GM20000 (cell line): ENCODE measurements at regions not wholly inside any gene's neighbourhood (a gene's known extent, or its start where the extent isn't known, plus 50 kb on each side); places are given as distances from the start of the nearest gene placed in this dataset.
A peak's percentile ranks its signal among the peaks of the same experiment; 100 is the strongest.
"Not testable (repeated sequence)": the region's sequence is repeated elsewhere in the genome, so short reads cannot be mapped to it uniquely, and the experiment has no call there.

Experiments used
- DNase-seq: peaks from one replicate; pipeline ENCODE4 v3.0.0; 2012; ENCODE audit warnings: low spot score
- TF ChIP-seq, protein P1 (sequence below): IDR thresholded peaks from 2 replicates; pipeline ENCODE4 v1.5.1; 2012; ENCODE audit warnings: mild to moderate bottlenecking, control low read depth; ENCODE audit errors: extremely low read depth, missing control alignments

DNA sequence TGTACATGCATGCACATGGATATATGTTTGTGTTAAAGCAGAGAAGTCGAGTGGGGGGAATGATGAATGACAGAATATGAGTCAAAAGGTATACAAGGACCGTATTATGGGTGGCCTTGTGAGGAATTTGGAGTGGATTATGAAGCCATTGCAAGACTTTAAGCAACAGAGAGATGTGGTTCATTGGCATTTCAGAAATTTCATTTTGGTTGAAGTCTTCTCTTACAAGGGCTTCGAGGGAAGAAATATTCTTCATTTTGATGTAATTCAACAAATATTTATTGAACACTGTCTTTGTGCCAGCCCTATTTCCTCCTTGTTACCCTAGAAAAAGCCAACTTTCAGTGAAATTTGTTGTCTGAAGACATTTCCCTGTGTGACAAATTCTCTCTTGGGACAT is 83.9 kb upstream of the SLCO6A1 start:
- TF ChIP-seq, protein P1, sequence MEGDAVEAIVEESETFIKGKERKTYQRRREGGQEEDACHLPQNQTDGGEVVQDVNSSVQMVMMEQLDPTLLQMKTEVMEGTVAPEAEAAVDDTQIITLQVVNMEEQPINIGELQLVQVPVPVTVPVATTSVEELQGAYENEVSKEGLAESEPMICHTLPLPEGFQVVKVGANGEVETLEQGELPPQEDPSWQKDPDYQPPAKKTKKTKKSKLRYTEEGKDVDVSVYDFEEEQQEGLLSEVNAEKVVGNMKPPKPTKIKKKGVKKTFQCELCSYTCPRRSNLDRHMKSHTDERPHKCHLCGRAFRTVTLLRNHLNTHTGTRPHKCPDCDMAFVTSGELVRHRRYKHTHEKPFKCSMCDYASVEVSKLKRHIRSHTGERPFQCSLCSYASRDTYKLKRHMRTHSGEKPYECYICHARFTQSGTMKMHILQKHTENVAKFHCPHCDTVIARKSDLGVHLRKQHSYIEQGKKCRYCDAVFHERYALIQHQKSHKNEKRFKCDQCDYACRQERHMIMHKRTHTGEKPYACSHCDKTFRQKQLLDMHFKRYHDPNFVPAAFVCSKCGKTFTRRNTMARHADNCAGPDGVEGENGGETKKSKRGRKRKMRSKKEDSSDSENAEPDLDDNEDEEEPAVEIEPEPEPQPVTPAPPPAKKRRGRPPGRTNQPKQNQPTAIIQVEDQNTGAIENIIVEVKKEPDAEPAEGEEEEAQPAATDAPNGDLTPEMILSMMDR, result no peak
- DNase-seq, result no peak

DNA sequence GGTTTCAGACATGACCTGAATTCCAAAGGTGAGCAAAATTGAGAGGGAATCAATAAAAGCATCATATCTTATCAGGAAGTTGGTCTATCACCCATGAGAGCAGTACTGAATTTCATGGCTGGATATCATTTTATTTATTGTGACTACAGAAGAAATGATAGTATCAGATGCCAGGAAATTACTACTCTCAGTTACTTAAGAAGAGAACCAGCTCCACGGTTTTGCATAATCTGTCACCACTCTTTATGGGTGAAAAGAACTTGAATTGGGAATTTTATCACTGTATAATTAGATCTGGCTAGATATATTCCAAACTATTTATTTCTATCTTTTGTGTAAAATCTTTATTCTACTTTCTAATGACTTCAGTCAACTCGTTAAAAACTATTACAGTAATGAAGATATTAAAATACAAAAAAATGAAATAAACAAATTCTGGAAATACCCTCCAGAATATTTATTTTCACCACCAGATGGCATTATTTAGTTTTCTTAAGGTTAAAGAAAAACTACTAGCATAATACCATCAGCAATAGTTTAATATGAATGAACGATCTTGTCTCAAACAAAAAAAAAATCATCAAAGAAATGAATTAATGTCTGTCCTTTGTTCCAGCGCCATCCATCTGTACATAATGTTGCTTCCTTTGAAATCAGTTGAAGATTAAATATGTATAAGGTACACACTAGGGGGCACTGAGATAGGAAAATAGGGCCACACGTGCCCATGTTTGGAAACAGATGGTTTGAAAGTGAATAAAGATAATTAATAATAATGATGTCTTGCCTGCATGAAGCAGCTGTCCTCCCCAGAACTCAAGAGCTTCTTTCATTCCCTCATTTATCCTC is 84.7 kb upstream of the SLCO6A1 start:
- TF ChIP-seq, protein P1, result no peak
- no peak for DNase-seq

DNA sequence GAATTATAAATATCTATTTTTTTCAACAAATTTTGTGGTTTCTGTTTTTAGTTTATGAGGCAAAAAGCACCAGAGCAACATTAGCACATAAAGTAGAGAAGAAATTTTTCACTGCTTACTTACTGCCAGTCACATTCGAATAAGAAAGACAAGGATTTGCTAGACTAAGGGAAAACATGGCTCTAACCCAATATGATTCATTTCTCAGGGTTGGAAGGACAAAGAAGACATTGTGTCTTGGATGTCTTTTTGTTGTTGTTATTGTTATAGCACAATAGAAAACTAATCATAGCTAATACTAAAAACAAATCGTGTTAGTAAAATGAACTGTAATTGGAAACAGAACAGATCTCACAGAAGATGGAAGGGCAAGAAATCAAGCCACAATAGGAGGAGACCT is 90.9 kb upstream of the SLCO6A1 start:
- TF ChIP-seq, protein P1, result no peak

DNA sequence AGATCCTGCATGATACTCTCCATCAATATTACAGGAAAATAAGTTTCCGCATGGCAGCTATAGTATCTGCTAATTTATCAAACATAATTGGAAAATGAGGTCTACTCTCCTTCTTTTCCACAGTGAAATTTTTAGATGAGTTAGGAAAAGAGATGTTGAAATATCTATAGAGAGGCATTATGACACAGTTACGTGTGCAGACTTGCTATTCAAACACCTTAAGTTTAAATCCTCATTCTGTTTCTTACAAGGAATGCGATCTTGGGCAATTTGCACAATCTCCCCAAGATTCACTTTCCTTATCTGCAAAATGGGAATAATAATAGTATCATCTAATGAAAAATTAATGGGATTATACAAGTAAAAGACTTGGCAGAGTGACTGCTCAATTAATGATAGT is 91.7 kb upstream of the SLCO6A1 start:
- DNase-seq, result no peak
- TF ChIP-seq, protein P1, result no peak

More for the DNA sequence above, 90.9 kb upstream of the SLCO6A1 start:
- no peak for DNase-seq

DNA sequence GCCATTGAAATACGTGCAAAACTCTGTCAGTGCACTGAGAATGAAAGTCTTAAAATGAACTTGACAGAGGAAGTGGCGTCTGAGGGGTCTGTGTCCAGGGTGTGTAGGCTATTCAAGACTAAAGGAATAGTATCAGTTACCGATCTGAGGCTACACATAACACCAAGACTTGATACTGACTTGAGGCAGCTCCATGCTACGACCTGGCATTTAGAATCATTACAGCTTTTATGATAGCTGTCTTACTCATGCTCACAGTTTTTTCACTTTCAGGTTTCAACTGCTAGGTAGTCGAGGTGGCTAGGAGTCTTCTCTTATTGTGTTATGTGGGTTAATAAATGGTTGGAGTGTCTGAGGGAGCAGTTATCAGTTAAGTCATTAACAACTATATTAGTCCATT is 92.8 kb upstream of the SLCO6A1 start:
- DNase-seq, result peak; percentile 2
- TF ChIP-seq, protein P1, result no peak

DNA sequence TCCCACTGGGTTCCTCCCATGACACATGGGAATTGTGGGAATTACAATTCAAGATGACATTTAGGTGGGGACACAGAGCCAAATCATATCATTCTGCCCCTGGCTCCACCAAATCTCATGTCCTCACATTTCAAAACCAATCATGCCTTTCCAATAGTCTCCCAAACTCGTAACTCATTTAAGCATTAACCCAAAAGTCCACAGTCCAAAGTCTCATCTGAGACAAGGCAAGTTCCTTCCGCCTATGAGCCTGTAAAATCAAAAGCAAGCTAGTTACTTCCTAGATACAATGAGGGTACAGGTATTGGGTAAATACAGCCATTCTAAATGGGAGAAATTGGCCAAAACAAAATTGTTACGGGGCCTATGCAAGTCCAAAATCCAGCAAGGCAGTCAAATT is 93.8 kb upstream of the SLCO6A1 start:
- DNase-seq, result not testable (repeated sequence)

DNA sequence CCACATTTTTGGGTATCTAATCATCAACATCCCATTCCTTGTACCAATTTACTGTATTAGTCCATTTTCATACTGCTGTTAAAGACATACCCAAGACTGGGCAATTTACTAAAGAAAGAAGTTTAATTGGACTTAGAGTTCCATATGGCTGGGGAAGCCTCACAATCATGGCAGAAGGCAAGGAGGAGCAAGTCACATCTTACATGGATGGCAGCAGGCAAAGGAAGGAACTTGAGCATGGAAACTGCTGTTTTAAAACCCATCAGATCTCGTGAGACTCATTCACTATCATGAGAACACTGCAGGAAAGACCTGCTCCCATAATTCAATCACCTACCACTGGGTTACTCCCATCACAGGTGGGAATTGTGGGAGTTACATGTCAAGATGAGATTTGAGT is 95.4 kb upstream of the SLCO6A1 start:
- DNase-seq, result no peak
- TF ChIP-seq, protein P1, result no peak

DNA sequence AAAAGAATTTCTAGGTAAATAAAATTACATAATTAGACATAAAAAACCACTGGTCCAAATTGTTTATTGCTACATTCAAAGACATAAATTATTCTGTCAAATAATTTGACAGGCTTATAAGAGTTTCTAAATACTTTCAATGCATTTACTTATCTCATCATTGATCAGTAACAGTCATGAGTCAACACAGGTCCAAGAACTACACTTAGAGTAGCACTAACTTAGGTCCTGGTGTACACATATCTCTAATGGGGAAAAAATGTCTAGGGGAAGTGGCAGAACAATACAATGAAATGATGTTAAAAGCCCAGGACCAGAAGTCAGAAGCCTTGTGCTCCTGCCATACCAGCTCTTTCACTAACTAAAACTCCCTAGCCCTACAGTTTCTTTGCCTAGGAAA is 96.5 kb upstream of the SLCO6A1 start:
- TF ChIP-seq, protein P1, result no peak
- no peak for DNase-seq
